ENCODE measurements at regions not wholly inside any gene's neighbourhood (a gene's known extent, or its start where the extent isn't known, plus 50 kb on each side); places are given as distances from the start of the nearest gene placed in this dataset.
"Not testable (repeated sequence)": the region's sequence is repeated elsewhere in the genome, so short reads cannot be mapped to it uniquely, and the experiment has no call there.

GRCh38 chr6:67920040-67920439, 715.0 kb upstream of the ADGRB3 start:
- not testable (repeated sequence) for TF ChIP-seq CTCF (IDR thresholded peaks at IDR 0.05); ZFX (IDR thresholded peaks at IDR 0.05; ENCODE audit: borderline replicate concordance)
